ENCODE measurements at regions not wholly inside any gene's neighbourhood (a gene's known extent, or its start where the extent isn't known, plus 50 kb on each side); places are given as distances from the start of the nearest gene placed in this dataset.

DNA sequence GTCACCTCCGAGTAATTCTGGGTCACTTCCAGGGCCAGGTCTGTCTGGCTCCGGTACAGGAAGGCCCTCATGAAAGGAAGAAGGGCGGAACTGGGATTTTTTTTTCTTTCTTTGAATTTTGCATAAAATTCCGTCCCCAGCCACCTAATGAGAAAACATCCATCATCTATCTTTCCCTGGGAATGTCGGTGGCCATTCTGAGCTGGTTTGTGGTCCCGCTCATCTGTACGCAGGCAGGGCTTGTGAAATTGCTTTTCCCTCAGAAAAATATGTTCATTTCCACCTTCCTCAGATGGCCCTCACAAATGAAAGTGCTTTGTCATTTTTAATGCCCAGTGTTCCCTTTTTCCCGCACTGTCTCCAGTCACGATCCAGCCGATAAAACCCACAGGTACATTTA, 353.0 kb upstream of the ZFHX3 start:
- Histone ChIP-seq H3K36me3 (ENCODE audit: control insufficient read depth in 1 of 2, insufficient read depth in 2 of 2, low read length in 2 of 2) (no peaks in the 10 kb centered on the region), H3K9me2 (ENCODE audit: insufficient read depth) (no peaks in the 10 kb centered on the region), H3K27me3 (ENCODE audit: insufficient read depth, low read length) (peaks cover 22% of the 10 kb centered on the region; the same call in 1 of the 2 replicates), H3K9me3 (ENCODE audit: control insufficient read depth in 1 of 2, insufficient read depth in 1 of 2, low read depth in 1 of 2, low read length in 2 of 2) (no peaks in the 10 kb centered on the region), H3K4me2 (ENCODE audit: low read length) (no peak overlapping the region), H3K4me3 (replicated peaks in 1 of 2; ENCODE audit: low read depth in 1 of 2, low read length in 2 of 2) (no peak overlapping the region), H3K27ac (ENCODE audit: low read depth, low read length) (no peak overlapping the region), H3K4me1 (ENCODE audit: control insufficient read depth in 1 of 2, insufficient read depth in 2 of 2, low read length in 2 of 2) (no peaks in the 10 kb centered on the region), H4K20me1 (ENCODE audit: insufficient read depth) (no peaks in the 10 kb centered on the region), H2AFZ (ENCODE audit: low read depth, low read length, poor library complexity, severe bottlenecking) (no peak overlapping the region), H3K9ac (ENCODE audit: low read length) (no peak overlapping the region), H3K79me2 (ENCODE audit: insufficient read depth, low read length) (no peaks in the 10 kb centered on the region)
- ChIA-PET CTCF (no interaction called here), POLR2A (no interaction called here), RAD21 (ENCODE audit: low non-redundant PET in 1 of 2, low total read pairs in 2 of 2, uncharacterized antibody in 2 of 2, unreplicated experiment in 2 of 2) (no interaction called here)
- no TSS peak for BruUV-seq (replicated peaks)
- intact Hi-C loops (cut with micrococcal nuclease): no loop called here
- ATAC-seq: no peak
- no peak for DNase-seq (ENCODE audit: low read depth, low spot score)
- no peak for TF ChIP-seq JUND (IDR thresholded peaks at IDR 0.05)
- TF ChIP-seq, protein P1, sequence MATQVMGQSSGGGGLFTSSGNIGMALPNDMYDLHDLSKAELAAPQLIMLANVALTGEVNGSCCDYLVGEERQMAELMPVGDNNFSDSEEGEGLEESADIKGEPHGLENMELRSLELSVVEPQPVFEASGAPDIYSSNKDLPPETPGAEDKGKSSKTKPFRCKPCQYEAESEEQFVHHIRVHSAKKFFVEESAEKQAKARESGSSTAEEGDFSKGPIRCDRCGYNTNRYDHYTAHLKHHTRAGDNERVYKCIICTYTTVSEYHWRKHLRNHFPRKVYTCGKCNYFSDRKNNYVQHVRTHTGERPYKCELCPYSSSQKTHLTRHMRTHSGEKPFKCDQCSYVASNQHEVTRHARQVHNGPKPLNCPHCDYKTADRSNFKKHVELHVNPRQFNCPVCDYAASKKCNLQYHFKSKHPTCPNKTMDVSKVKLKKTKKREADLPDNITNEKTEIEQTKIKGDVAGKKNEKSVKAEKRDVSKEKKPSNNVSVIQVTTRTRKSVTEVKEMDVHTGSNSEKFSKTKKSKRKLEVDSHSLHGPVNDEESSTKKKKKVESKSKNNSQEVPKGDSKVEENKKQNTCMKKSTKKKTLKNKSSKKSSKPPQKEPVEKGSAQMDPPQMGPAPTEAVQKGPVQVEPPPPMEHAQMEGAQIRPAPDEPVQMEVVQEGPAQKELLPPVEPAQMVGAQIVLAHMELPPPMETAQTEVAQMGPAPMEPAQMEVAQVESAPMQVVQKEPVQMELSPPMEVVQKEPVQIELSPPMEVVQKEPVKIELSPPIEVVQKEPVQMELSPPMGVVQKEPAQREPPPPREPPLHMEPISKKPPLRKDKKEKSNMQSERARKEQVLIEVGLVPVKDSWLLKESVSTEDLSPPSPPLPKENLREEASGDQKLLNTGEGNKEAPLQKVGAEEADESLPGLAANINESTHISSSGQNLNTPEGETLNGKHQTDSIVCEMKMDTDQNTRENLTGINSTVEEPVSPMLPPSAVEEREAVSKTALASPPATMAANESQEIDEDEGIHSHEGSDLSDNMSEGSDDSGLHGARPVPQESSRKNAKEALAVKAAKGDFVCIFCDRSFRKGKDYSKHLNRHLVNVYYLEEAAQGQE (IDR thresholded peaks at IDR 0.05; ENCODE audit: low read depth): no peak
- TF ChIP-seq YY1 (IDR thresholded peaks at IDR 0.05; ENCODE audit: extremely low read depth, insufficient replicate concordance, low read depth, low read length): no peak
- no peak for TF ChIP-seq CTCF (IDR thresholded peaks at IDR 0.05 in 2 of 3, conservative IDR thresholded peaks at IDR 0.05 in 1 of 3; ENCODE audit: borderline replicate concordance in 1 of 3, insufficient read depth in 1 of 3, low read depth in 2 of 3, low read length in 2 of 3)
- no peak for TF ChIP-seq CBX3 (IDR thresholded peaks at IDR 0.05; ENCODE audit: low read depth)
- TF ChIP-seq SRF (IDR thresholded peaks at IDR 0.05; ENCODE audit: low read depth): no peak
- no peak for TF ChIP-seq SIN3A (IDR thresholded peaks at IDR 0.05; ENCODE audit: low read depth)
- TF ChIP-seq SP1 (IDR thresholded peaks at IDR 0.05; ENCODE audit: low read depth): no peak
- no peak for TF ChIP-seq EGR1 (IDR thresholded peaks at IDR 0.05; ENCODE audit: low read depth)
- TF ChIP-seq TCF7L2 (IDR thresholded peaks at IDR 0.05; ENCODE audit: borderline replicate concordance, extremely low read depth, insufficient read depth, insufficient read length): no peak
